GM18520 (cell line): ENCODE measurements at regions not wholly inside any gene's neighbourhood (a gene's known extent, or its start where the extent isn't known, plus 50 kb on each side); places are given as distances from the start of the nearest gene placed in this dataset.
"Not testable (repeated sequence)": the region's sequence is repeated elsewhere in the genome, so short reads cannot be mapped to it uniquely, and the experiment has no call there.

Experiments
- ATAC-seq: cut with Tn5 transposase; IDR thresholded peaks from one replicate; pipeline ENCODE4 v1.9.1; 2021; ENCODE audit not compliant: unreplicated experiment

- no peak for ATAC-seq
Observed at GRCh38 chr17:45646288-45646988, 137.7 kb upstream of the CRHR1 start.

GRCh38 chr17:45648642-45649041 is 135.5 kb upstream of the CRHR1 start:
- ATAC-seq: no peak

- ATAC-seq: no peak
Observed at GRCh38 chr17:45649796-45650195, 134.3 kb upstream of the CRHR1 start.

- ATAC-seq: no peak
Observed at GRCh38 chr17:45650561-45650960, 133.6 kb upstream of the CRHR1 start.

GRCh38 chr17:45651145-45651709 is 132.9 kb upstream of the CRHR1 start:
- no peak for ATAC-seq

- no peak for ATAC-seq
Observed at GRCh38 chr17:45653616-45654015, 130.5 kb upstream of the CRHR1 start.

GRCh38 chr17:45656527-45657181 is 127.5 kb upstream of the CRHR1 start:
- no peak for ATAC-seq

- no peak for ATAC-seq
Observed at GRCh38 chr17:45660474-45660873, 123.6 kb upstream of the CRHR1 start.

- no peak for ATAC-seq
Observed at GRCh38 chr17:45662432-45662831, 121.7 kb upstream of the CRHR1 start.

- ATAC-seq: no peak
Observed at GRCh38 chr17:45663772-45664171, 120.3 kb upstream of the CRHR1 start.

GRCh38 chr17:45664921-45665320 is 119.2 kb upstream of the CRHR1 start:
- no peak for ATAC-seq

- ATAC-seq: no peak
Observed at GRCh38 chr17:45666046-45666600, 118.0 kb upstream of the CRHR1 start.

- no peak for ATAC-seq
Observed at GRCh38 chr17:45666641-45667040, 117.5 kb upstream of the CRHR1 start.

GRCh38 chr17:45667591-45668171 is 116.4 kb upstream of the CRHR1 start:
- no peak for ATAC-seq

GRCh38 chr17:45668316-45668715 is 115.8 kb upstream of the CRHR1 start:
- ATAC-seq: no peak

- no peak for ATAC-seq
Observed at GRCh38 chr17:45672301-45672700, 111.8 kb upstream of the CRHR1 start.

GRCh38 chr17:45672792-45673191 is 111.3 kb upstream of the CRHR1 start:
- no peak for ATAC-seq

GRCh38 chr17:45673759-45674158 is 110.4 kb upstream of the CRHR1 start:
- ATAC-seq: not testable (repeated sequence)

- ATAC-seq: no peak
Observed at GRCh38 chr17:45675012-45675411, 109.1 kb upstream of the CRHR1 start.

GRCh38 chr17:45675892-45676291 is 108.2 kb upstream of the CRHR1 start:
- ATAC-seq: no peak

- no peak for ATAC-seq
Observed at GRCh38 chr17:45676695-45677094, 107.4 kb upstream of the CRHR1 start.

GRCh38 chr17:45677770-45678169 is 106.3 kb upstream of the CRHR1 start:
- no peak for ATAC-seq
